Psoas muscle (tissue), 7 donors: ENCODE measurements at regions not wholly inside any gene's neighbourhood (a gene's known extent, or its start where the extent isn't known, plus 50 kb on each side); places are given as distances from the start of the nearest gene placed in this dataset.

Source experiments
- ATAC-seq, 4 donors: fragments of 200-7000 bp; cut with Tn5 transposase; one replicate each; pipeline ENCODE4 v1.9.1; 2020; ENCODE audit warnings: moderate library complexity in 3 of 4, mild to moderate bottlenecking in 2 of 4
- DNase-seq, 2 donors: peaks; one replicate each; pipeline ENCODE4 v3.0.0-alpha.2; 2020
- H3K27ac ChIP-seq: fragments of 200-600 bp; one replicate; pipeline ENCODE4 v1.8.0; 2022
- H3K27me3 ChIP-seq, 3 donors: fragments of 200-600 bp in 1 of 3; one replicate each; pipeline versions ENCODE4 v1.6.1 to v1.8.0; 2013 to 2022; ENCODE audit warnings: low read length in 2 of 3, mild to moderate bottlenecking in 2 of 3, moderate library complexity in 1 of 3; ENCODE audit not compliant: insufficient read depth in 3 of 3
- H3K36me3 ChIP-seq, 2 donors: fragments of 200-600 bp in 1 of 2; one replicate each; pipeline versions ENCODE4 v1.6.1 to v1.8.0; 2013 to 2022; ENCODE audit warnings: low read depth in 1 of 2, mild to moderate bottlenecking in 1 of 2, moderate library complexity in 1 of 2; ENCODE audit not compliant: insufficient read depth in 1 of 2
- H3K4me1 ChIP-seq: fragments of 200-600 bp; one replicate; pipeline ENCODE4 v1.8.0; 2022
- H3K4me3 ChIP-seq: fragments of 200-600 bp; one replicate; pipeline ENCODE4 v1.8.0; 2022; ENCODE audit warnings: mild to moderate bottlenecking
- H3K9me3 ChIP-seq: fragments of 200-600 bp; one replicate; pipeline ENCODE4 v1.8.0; 2022
- CTCF ChIP-seq: fragments of 200-600 bp; IDR thresholded peaks from one replicate; pipeline ENCODE4 v1.8.0; 2022; ENCODE audit warnings: antibody characterized with exemption
- WGBS, 3 donors: extraction: QIAGEN DNeasy Blood & Tissue Kit; methylation state at CpG; one replicate each; pipeline versions ENCODE4 v1.1.6 to v1.1.7; 2013; 5-methylcytosine and 5-hydroxymethylcytosine counted together
- intact Hi-C, 2 donors: fragments of 100-400 bp; cut with DNase I; formaldehyde crosslinking; loops; one replicate each; pipeline versions ENCODE4 v1.11.0 to v1.14.2; 2022
- donor health status: healthy with polysubstance abuse.
- donor health status: DM: no; HTN: no; CAD: no; lungs with moderate emphysema.
- donor health status: Bipolar disorder and iron deficiency.
- donor health status: healthy.
- donor health status: DM: yes; HTN: yes; CAD: no.
- donor health status: DM: no; HTN: no; CAD: no.
- donor health status: DM: yes; HTN: yes; CAD: no.

GRCh38 chr17:33494151-33494550, 201.1 kb upstream of the ASIC2 start:
- DNase-seq (no peak), ATAC-seq (no peak)
- no peaks in the 10 kb centered on the region for H3K36me3 ChIP-seq
- 69 to 75% (median 71%) methylated on average over 4 of the region's 4 CpGs for WGBS, 3 donors
- peaks cover 0 to 3% (median 0%) of the 10 kb centered on the region in 3 donors for H3K27me3 ChIP-seq
- no peaks in the 10 kb centered on the region for H3K9me3 ChIP-seq
- intact Hi-C loops: no loop called here
- H3K4me3 ChIP-seq: no peak overlapping the region
- no peak overlapping the region for H3K27ac ChIP-seq
- no peaks in the 10 kb centered on the region for H3K4me1 ChIP-seq
- no peak for TF ChIP-seq CTCF

GRCh38 chr17:33497623-33498022, 204.5 kb upstream of the ASIC2 start:
- TF ChIP-seq CTCF: no peak
- no peaks in the 10 kb centered on the region for H3K36me3 ChIP-seq
- DNase-seq (no peak), ATAC-seq (no peak)
- WGBS, 3 donors: 57 to 65% (median 60%) methylated on average over 3 of the region's 3 CpGs
- no peak overlapping the region for H3K27ac ChIP-seq
- no peaks in the 10 kb centered on the region for H3K4me1 ChIP-seq
- H3K27me3 ChIP-seq: peaks cover 0 to 1% (median 0%) of the 10 kb centered on the region in 3 donors
- no peaks in the 10 kb centered on the region for H3K9me3 ChIP-seq
- intact Hi-C loops: no loop called here
- no peak overlapping the region for H3K4me3 ChIP-seq

- ATAC-seq: no peak
- no peak for DNase-seq
- H3K36me3 ChIP-seq: no peaks in the 10 kb centered on the region
- no peak for TF ChIP-seq CTCF
- intact Hi-C loops: no loop called here
- no peak overlapping the region for H3K4me3 ChIP-seq
- no peaks in the 10 kb centered on the region for H3K4me1 ChIP-seq
- no peak overlapping the region for H3K27ac ChIP-seq
- no peaks in the 10 kb centered on the region for H3K27me3 ChIP-seq
- H3K9me3 ChIP-seq: no peaks in the 10 kb centered on the region
- 61 to 72% (median 61%) methylated on average over 6 of the region's 6 CpGs for WGBS, 3 donors
These were observed 205.0 kb upstream of the ASIC2 start for GRCh38 chr17:33498069-33498468.

GRCh38 chr17:33499040-33499439, 205.9 kb upstream of the ASIC2 start:
- Histone ChIP-seq H3K9me3 (no peaks in the 10 kb centered on the region), H3K27me3 (no peaks in the 10 kb centered on the region), H3K36me3 (no peaks in the 10 kb centered on the region), H3K4me3 (no peak overlapping the region), H3K4me1 (no peaks in the 10 kb centered on the region), H3K27ac (no peak overlapping the region)
- ATAC-seq (no peak), DNase-seq (no peak)
- no peak for TF ChIP-seq CTCF
- intact Hi-C loops: no loop called here

GRCh38 chr17:33500151-33500550, 207.1 kb upstream of the ASIC2 start:
- no peaks in the 10 kb centered on the region for H3K36me3 ChIP-seq
- TF ChIP-seq CTCF: no peak
- intact Hi-C loops: loop anchor here in 1 of 2 donors (10.0 kb wide), 1 partner anchor 55 kb away; no protein-coding TSS in a partner anchor
- WGBS, 3 donors: 18 to 25% (median 19%) methylated on average over 3 of the region's 3 CpGs
- H3K9me3 ChIP-seq: no peaks in the 10 kb centered on the region
- no peaks in the 10 kb centered on the region for H3K4me1 ChIP-seq
- no peak overlapping the region for H3K27ac ChIP-seq
- DNase-seq (no peak), ATAC-seq (no peak)
- H3K27me3 ChIP-seq: no peaks in the 10 kb centered on the region
- H3K4me3 ChIP-seq: no peak overlapping the region
